Activated T-helper 9 cell treated with anti-CD3 and anti-CD28 coated beads, Interleukin-2, amount 50 U/mL, for 16 hours (primary cell): ENCODE measurements at regions not wholly inside any gene's neighbourhood (a gene's known extent, or its start where the extent isn't known, plus 50 kb on each side); places are given as distances from the start of the nearest gene placed in this dataset.
"Not testable (repeated sequence)": the region's sequence is repeated elsewhere in the genome, so short reads cannot be mapped to it uniquely, and the experiment has no call there.

Experiments
- DNase-seq: peaks from one replicate; pipeline ENCODE4 v3.0.0-alpha.2; 2020; ENCODE audit warnings: low read depth

GRCh38 chr11:37322333-37323194 is 724.5 kb upstream of the RAG2 start:
- no peak for DNase-seq

- DNase-seq: no peak
These were observed 722.9 kb upstream of the RAG2 start for GRCh38 chr11:37320921-37321320.

GRCh38 chr11:37317803-37318202 is 719.8 kb upstream of the RAG2 start:
- DNase-seq: no peak

GRCh38 chr11:37313266-37313665 is 715.2 kb upstream of the RAG2 start:
- no peak for DNase-seq

- no peak for DNase-seq
These were observed 708.5 kb upstream of the RAG2 start for GRCh38 chr11:37306563-37306962.

DNA sequence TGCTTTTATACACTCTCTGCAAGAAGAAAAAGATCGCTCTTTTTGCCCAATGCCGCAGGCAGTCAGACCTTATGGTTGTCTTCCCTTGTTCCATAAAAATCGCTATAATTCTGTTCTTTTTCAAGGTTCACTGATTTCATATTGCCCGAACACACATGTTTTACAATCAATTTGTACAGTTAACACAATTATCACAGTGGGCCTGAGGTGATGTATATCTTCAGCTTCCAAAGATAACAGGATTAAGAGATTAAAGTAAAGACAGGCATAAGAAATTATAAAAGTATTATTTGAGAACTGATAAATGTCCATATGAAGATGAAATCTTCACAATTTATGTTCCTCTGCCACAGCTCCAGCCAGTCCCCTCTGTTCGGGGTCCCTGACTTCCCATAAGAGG is 703.4 kb upstream of the RAG2 start:
- DNase-seq: not testable (repeated sequence)

DNA sequence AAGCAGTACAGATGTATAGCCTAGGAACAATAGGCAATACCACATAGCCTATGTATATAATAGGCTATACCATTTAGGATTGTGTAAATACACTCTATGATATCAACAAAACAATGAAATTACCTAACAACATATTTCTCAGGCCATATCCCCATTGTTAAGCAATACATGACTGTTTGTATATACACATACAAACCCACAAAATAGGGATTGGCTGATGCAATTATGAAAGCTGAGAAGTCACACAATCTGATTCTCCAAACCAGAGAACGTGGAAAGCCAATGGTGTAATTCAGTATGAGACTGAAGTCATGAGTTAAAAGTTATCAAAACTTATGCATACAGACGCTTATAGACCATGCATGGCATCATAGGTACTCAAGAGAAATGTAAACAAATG is 700.1 kb upstream of the RAG2 start:
- no peak for DNase-seq

DNA sequence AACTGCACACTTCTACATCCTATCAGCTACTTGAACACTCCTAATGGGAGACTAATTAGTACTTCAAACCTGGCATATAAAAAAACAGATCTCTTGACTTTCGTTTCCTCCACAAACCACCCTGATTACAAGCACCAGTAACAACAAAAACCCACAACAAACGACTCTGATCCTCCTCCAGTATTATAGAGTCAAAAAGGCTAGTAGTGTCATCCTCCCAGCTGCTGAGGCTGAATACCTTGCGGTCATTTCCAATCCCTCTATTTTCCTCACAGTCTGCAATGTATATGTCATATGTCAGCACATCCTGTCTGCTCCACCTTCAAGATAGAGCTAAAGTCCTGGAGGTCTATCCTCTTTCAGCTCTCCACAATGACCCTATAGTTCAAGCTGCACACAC is 688.9 kb upstream of the RAG2 start:
- DNase-seq: no peak

- DNase-seq: no peak
These were observed 684.3 kb upstream of the RAG2 start for GRCh38 chr11:37282367-37282766.

DNA sequence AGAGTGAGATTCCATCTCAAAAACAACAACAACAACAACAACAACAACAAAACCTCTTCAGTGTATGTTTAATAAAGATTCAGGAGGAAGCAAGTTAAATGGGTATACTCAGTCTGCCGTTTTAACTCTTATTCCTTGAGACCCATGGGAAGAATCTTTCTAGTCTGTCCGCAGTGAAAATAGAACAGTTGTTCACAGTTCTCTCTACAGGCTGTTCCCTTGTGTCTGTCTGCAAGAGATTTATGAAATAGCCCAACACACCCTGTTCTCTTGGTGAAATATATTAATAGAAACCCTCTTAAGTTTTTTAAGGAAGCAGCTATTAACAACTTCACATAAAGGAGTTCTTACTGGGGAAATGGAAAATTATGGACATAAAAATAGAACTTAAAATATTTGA is 682.2 kb upstream of the RAG2 start:
- DNase-seq: no peak

DNA sequence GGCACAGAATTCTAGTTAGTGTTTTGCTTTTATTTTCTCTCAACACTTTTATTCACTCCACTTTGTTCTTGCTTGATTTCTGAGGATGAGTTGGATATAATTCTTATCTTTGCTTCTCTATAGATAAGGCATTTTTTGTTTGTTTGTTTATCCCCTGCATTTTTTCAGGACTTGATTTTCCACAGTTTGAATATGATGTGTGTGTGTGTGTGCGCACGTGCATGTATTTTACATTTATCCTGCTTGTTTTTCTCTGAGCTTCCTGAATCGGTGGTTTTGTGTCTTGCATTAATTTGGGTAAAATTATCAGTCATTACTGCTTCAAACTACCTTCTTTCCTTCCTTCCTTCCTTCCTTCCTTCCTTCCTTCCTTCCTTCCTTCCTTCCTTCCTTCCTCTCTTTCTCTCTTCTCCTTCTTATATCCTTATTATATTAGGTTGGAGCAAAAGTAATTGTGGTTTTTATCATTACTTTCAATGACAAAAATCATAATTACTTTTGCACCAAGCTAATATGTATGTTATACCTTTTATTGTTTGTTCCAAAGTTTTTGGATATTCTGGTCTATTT is 679.9 kb upstream of the RAG2 start:
- DNase-seq: no peak

- DNase-seq: no peak
These were observed 666.7 kb upstream of the RAG2 start for GRCh38 chr11:37264783-37265182.

GRCh38 chr11:37264060-37264459 is 666.0 kb upstream of the RAG2 start:
- DNase-seq: no peak

- not testable (repeated sequence) for DNase-seq
These were observed 665.4 kb upstream of the RAG2 start for GRCh38 chr11:37263467-37263866.

GRCh38 chr11:37259734-37260133 is 661.7 kb upstream of the RAG2 start:
- DNase-seq: no peak

DNA sequence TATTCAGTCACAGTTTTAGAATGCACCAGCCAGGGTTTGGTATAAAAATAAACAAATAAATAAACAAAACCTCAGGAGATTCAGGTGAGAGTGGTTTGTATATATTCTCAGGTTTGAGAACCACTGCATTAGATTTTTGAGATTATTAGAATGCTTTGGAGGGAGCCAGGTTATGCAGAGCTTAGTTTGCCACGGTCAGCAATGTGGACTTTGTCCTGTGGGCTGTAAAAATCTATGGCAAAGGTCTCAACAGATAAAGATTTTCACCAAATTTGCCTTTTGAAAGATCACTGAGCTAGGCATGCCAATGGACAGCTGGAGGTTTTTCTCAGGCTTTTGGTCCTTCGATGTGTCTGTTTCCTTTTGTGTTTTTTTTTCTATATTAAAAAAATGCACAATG is 650.1 kb upstream of the RAG2 start:
- DNase-seq: no peak

- DNase-seq: not testable (repeated sequence)
These were observed 648.1 kb upstream of the RAG2 start for GRCh38 chr11:37246092-37246491.

GRCh38 chr11:37230865-37231264 is 632.8 kb upstream of the RAG2 start:
- no peak for DNase-seq

GRCh38 chr11:37223962-37224361 is 625.9 kb upstream of the RAG2 start:
- no peak for DNase-seq

GRCh38 chr11:37203006-37203405 is 605.0 kb upstream of the RAG2 start:
- no peak for DNase-seq

GRCh38 chr11:37199082-37199481 is 601.0 kb upstream of the RAG2 start:
- no peak for DNase-seq

DNA sequence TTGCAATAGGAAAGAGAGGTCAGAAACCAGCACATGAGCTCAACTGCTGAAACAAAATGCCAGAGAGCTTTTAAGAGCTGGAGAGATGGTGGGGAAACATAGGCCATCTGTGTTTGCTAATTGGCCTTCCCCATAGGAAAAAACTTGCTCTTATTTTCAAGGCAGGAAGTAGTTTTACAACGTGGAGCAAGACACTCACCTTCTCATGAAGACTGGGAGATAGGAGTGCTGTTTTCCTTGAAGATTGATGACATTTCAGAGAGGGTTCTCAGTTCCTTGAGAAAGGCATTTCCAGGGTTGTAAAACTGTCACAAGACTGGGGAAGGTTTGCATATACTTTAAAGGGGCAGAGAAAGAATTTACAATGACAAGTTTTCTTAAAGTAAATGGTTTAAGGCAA is 586.3 kb upstream of the RAG2 start:
- no peak for DNase-seq

GRCh38 chr11:37182031-37182430 is 584.0 kb upstream of the RAG2 start:
- no peak for DNase-seq

DNA sequence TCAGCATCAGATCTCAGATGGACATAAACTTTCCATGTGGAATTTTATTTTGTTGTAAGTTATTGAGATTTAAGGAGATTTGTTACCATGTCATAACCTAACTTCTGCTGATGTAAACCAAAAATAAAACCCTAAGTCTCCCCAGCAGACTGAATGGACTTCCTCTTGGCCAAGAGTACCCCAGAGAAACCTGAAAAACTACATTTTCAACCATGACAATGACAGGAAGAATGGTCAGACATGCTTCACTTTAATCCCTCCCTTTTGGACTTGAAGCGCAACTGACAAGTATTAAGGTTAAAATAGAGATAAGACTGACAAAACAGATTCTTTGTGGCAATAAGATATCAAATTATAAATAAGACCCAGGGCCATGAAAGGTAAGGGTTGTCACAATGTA is 579.7 kb upstream of the RAG2 start:
- DNase-seq: no peak
